ENCODE measurements at regions not wholly inside any gene's neighbourhood (a gene's known extent, or its start where the extent isn't known, plus 50 kb on each side); places are given as distances from the start of the nearest gene placed in this dataset.
A peak's percentile ranks its signal among the peaks of the same experiment; 100 is the strongest.

DNA sequence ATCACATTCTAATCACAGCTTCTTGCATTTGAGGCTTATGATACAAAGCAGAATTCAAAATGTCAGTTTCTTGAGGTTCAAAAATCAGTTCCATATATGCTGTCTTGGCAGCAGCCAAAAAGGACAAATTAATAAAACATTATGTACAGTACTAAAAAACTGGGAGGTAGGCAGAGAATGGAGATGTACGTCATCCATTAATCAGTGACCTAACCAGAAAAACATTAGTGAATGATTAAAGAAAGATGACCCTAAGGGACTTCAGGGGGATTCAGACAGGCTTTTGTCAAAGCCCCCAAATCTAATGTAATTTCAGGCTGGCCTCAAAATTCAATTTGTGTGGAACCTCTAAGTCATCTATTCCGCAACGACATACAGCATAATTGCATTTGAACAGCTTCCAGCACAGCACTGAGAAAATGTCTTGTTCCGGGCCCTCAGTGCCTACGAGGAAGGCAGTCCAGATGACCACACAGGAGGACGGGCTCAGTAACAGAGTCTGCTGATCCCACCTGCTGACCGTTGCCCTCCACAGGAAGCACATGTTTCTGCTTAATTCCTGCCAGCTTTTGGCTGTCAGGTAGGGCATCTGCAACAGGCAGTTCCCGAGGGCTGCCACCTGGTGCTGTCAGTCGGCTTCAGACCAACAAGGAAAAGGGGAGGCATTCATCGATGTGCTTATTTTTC, 83.8 kb upstream of the HHIP start:
- H3K36me3 ChIP-seq (ENCODE audit: control insufficient read depth in 2 of 2, extremely low read depth in 1 of 2, insufficient read depth in 2 of 2, low read length in 2 of 2): no peaks in the 10 kb centered on the region
- no TSS peak for BruUV-seq (replicated peaks)
- H3K9me3 ChIP-seq (replicated peaks; ENCODE audit: control insufficient read depth, insufficient read depth, low read length): no peaks in the 10 kb centered on the region
- no peak overlapping the region for H2AFZ ChIP-seq (ENCODE audit: low read depth, low read length)
- ChIA-PET CTCF (no interaction called here), POLR2A (no interaction called here)
- H3K4me3 ChIP-seq (replicated peaks in 1 of 3; ENCODE audit: insufficient read depth in 1 of 3, low read depth in 1 of 3, low read length in 3 of 3): no peak overlapping the region
- H3K4me1 ChIP-seq (ENCODE audit: control insufficient read depth, extremely low read depth, insufficient read depth, low read length): peaks cover 23% of the 10 kb centered on the region
- H3K4me2 ChIP-seq (ENCODE audit: insufficient read depth, low read length): no peak overlapping the region
- no peak overlapping the region for H3K27ac ChIP-seq (ENCODE audit: insufficient read depth, low read depth, low read length)
- TF ChIP-seq EZH2 (IDR thresholded peaks at IDR 0.05; ENCODE audit: borderline replicate concordance, low read depth, low read length, severe bottlenecking): no peak
- TF ChIP-seq MYC (IDR thresholded peaks at IDR 0.05; ENCODE audit: low read depth, low read length): no peak
- TF ChIP-seq, protein P1, sequence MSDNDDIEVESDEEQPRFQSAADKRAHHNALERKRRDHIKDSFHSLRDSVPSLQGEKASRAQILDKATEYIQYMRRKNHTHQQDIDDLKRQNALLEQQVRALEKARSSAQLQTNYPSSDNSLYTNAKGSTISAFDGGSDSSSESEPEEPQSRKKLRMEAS (IDR thresholded peaks at IDR 0.05; ENCODE audit: insufficient read depth, insufficient read length): no peak
- no peak for TF ChIP-seq FOS (IDR thresholded peaks at IDR 0.05; ENCODE audit: borderline replicate concordance, insufficient read depth, low read length)
- TF ChIP-seq POLR2A (IDR thresholded peaks at IDR 0.05; ENCODE audit: low read depth, low read length): no peak
- TF ChIP-seq, protein P2, sequence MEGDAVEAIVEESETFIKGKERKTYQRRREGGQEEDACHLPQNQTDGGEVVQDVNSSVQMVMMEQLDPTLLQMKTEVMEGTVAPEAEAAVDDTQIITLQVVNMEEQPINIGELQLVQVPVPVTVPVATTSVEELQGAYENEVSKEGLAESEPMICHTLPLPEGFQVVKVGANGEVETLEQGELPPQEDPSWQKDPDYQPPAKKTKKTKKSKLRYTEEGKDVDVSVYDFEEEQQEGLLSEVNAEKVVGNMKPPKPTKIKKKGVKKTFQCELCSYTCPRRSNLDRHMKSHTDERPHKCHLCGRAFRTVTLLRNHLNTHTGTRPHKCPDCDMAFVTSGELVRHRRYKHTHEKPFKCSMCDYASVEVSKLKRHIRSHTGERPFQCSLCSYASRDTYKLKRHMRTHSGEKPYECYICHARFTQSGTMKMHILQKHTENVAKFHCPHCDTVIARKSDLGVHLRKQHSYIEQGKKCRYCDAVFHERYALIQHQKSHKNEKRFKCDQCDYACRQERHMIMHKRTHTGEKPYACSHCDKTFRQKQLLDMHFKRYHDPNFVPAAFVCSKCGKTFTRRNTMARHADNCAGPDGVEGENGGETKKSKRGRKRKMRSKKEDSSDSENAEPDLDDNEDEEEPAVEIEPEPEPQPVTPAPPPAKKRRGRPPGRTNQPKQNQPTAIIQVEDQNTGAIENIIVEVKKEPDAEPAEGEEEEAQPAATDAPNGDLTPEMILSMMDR (IDR thresholded peaks at IDR 0.05; ENCODE audit: extremely low read depth in 1 of 2, insufficient read depth in 1 of 2, low read depth in 1 of 2, low read length in 2 of 2): no peak
- no peak for TF ChIP-seq POLR2AphosphoS5 (IDR thresholded peaks at IDR 0.05; ENCODE audit: insufficient read depth, low read depth, low read length)
- TF ChIP-seq JUN (IDR thresholded peaks at IDR 0.05; ENCODE audit: borderline replicate concordance, insufficient read depth, insufficient read length, low read depth): no peak
- intact Hi-C loops (cut with micrococcal nuclease) (no loop called here), dilution Hi-C loops (cut with MboI; ENCODE audit: extremely low pct_ligation_motif_present, low sequenced_read_pairs) (no loop called here)
- FAIRE-seq: no peak
- H4K20me1 ChIP-seq (replicated peaks; ENCODE audit: control insufficient read depth, extremely low read depth, insufficient read depth, low read length): no peaks in the 10 kb centered on the region
- H3K27me3 ChIP-seq (ENCODE audit: control insufficient read depth in 2 of 2, insufficient read depth in 2 of 2, low read length in 2 of 2): no peaks in the 10 kb centered on the region
- H3K9me1 ChIP-seq (replicated peaks; ENCODE audit: control insufficient read depth, extremely low read depth, insufficient read depth, low read length): no peaks in the 10 kb centered on the region
- no peak overlapping the region for H3K9ac ChIP-seq (replicated peaks; ENCODE audit: extremely low read depth, insufficient read depth, low read length)
- peak; percentile 39 for DNase-seq (ENCODE audit: low read depth, low spot score)
- H3K79me2 ChIP-seq (ENCODE audit: control insufficient read depth, insufficient read depth, low read length): no peaks in the 10 kb centered on the region

Data from endothelial cell of umbilical vein (primary cell).